HEK293T (cell line): ENCODE measurements at regions not wholly inside any gene's neighbourhood (a gene's known extent, or its start where the extent isn't known, plus 50 kb on each side); places are given as distances from the start of the nearest gene placed in this dataset.

ENCODE experiments used
- ARNT ChIP-seq: fragments of 450-650 bp; IDR thresholded peaks from 2 replicates; pipeline ENCODE4 v1.6.1; 2017; ENCODE audit warnings: mild to moderate bottlenecking
- BHLHE40 ChIP-seq: fragments of 450-650 bp; IDR thresholded peaks from 2 replicates; pipeline ENCODE4 v1.6.1; 2016; ENCODE audit warnings: mild to moderate bottlenecking, moderate library complexity, borderline replicate concordance
- ELF4 ChIP-seq: fragments of 450-650 bp; IDR thresholded peaks from 2 replicates; pipeline ENCODE4 v1.6.1; 2017; ENCODE audit warnings: antibody characterized with exemption
- FOXA1 ChIP-seq: fragments of 450-650 bp; IDR thresholded peaks from 2 replicates; pipeline ENCODE4 v1.6.1; 2016; ENCODE audit warnings: mild to moderate bottlenecking
- FOXK2 ChIP-seq: fragments of 450-650 bp; IDR thresholded peaks from 2 replicates; pipeline ENCODE4 v1.6.1; 2016; ENCODE audit warnings: mild to moderate bottlenecking
- FOXM1 ChIP-seq: fragments of 450-650 bp; IDR thresholded peaks from 2 replicates; pipeline ENCODE4 v1.6.1; 2017; ENCODE audit warnings: mild to moderate bottlenecking, borderline replicate concordance
- HDGF ChIP-seq: fragments of 450-650 bp; IDR thresholded peaks from 2 replicates; pipeline ENCODE4 v1.6.1; 2017; ENCODE audit warnings: antibody characterized with exemption, borderline replicate concordance
- NFRKB ChIP-seq: fragments of 450-650 bp; IDR thresholded peaks from 2 replicates; pipeline ENCODE4 v1.6.1; 2016; ENCODE audit warnings: mild to moderate bottlenecking, moderate library complexity
- SP1 ChIP-seq: fragments of 450-650 bp; IDR thresholded peaks from 2 replicates; pipeline ENCODE4 v1.6.1; 2017
- TF ChIP-seq, protein P1 (sequence below): fragments of 450-650 bp; IDR thresholded peaks from 2 replicates; pipeline ENCODE4 v1.6.1; 2016

DNA sequence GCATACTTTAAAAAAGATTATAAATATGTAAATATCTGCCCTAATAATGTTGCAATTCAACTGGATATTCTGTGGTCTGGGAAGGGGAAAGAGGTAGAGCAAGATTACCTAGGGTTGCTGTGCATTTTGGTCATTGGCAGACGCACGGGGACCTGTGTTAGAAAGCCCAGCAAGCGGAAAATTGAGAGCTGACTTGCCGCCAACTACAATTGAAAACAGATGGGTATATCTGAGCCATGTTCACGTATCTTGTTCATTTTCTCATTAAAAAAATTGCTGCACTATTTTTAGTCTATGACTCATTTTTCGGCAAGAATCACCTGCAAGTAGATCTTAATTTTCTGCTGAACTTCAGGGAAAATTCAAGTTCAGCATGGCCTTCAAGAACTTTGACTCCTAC, 308.5 kb upstream of the TMTC4 start:
- TF ChIP-seq FOXM1 (no peak), ARNT (no peak), FOXA1 (no peak), BHLHE40 (no peak), HDGF (no peak), FOXK2 (no peak), NFRKB (no peak), ELF4 (no peak), SP1 (no peak)
- TF ChIP-seq, protein P1, sequence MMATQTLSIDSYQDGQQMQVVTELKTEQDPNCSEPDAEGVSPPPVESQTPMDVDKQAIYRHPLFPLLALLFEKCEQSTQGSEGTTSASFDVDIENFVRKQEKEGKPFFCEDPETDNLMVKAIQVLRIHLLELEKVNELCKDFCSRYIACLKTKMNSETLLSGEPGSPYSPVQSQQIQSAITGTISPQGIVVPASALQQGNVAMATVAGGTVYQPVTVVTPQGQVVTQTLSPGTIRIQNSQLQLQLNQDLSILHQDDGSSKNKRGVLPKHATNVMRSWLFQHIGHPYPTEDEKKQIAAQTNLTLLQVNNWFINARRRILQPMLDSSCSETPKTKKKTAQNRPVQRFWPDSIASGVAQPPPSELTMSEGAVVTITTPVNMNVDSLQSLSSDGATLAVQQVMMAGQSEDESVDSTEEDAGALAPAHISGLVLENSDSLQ: no peak
